ENCODE measurements at regions not wholly inside any gene's neighbourhood (a gene's known extent, or its start where the extent isn't known, plus 50 kb on each side); places are given as distances from the start of the nearest gene placed in this dataset.
"Not testable (repeated sequence)": the region's sequence is repeated elsewhere in the genome, so short reads cannot be mapped to it uniquely, and the experiment has no call there.

GRCh38 chr17:70989280-70989679, 819.9 kb downstream of the KCNJ2 start:
- DNase-seq (ENCODE audit: low read depth, low spot score): no peak

- no peak for DNase-seq (ENCODE audit: low read depth, low spot score)
Measured at GRCh38 chr17:70994194-70994593, 824.9 kb downstream of the KCNJ2 start.

GRCh38 chr17:70995997-70996396, 826.7 kb downstream of the KCNJ2 start:
- DNase-seq (ENCODE audit: low read depth, low spot score): no peak

GRCh38 chr17:71003736-71004135, 834.4 kb downstream of the KCNJ2 start:
- DNase-seq (ENCODE audit: low read depth, low spot score): no peak

GRCh38 chr17:71004413-71004812, 835.1 kb downstream of the KCNJ2 start:
- DNase-seq (ENCODE audit: low read depth, low spot score): no peak

- DNase-seq (ENCODE audit: low read depth, low spot score): no peak
Measured at GRCh38 chr17:71011391-71011790, 842.1 kb downstream of the KCNJ2 start.

GRCh38 chr17:71019699-71020098, 850.4 kb downstream of the KCNJ2 start:
- DNase-seq (ENCODE audit: low read depth, low spot score): no peak

GRCh38 chr17:71022758-71023157, 853.4 kb downstream of the KCNJ2 start:
- no peak for DNase-seq (ENCODE audit: low read depth, low spot score)

- peak; percentile 6 for DNase-seq (ENCODE audit: low read depth, low spot score)
Measured at GRCh38 chr17:71023249-71024030, 854.1 kb downstream of the KCNJ2 start.

- DNase-seq (ENCODE audit: low read depth, low spot score): no peak
Measured at GRCh38 chr17:71024172-71024571, 854.8 kb downstream of the KCNJ2 start.

- DNase-seq (ENCODE audit: low read depth, low spot score): no peak
Measured at GRCh38 chr17:71024969-71025368, 855.6 kb downstream of the KCNJ2 start.

- DNase-seq (ENCODE audit: low read depth, low spot score): no peak
Measured at GRCh38 chr17:71029246-71029645, 859.9 kb downstream of the KCNJ2 start.

GRCh38 chr17:71031286-71031685, 862.0 kb downstream of the KCNJ2 start:
- not testable (repeated sequence) for DNase-seq (ENCODE audit: low read depth, low spot score)

GRCh38 chr17:71032746-71033273, 863.5 kb downstream of the KCNJ2 start:
- DNase-seq (ENCODE audit: low read depth, low spot score): peak; percentile 96

GRCh38 chr17:71033336-71033735, 864.0 kb downstream of the KCNJ2 start:
- DNase-seq (ENCODE audit: low read depth, low spot score): peak; percentile 70

- DNase-seq (ENCODE audit: low read depth, low spot score): no peak
Measured at GRCh38 chr17:71035226-71035625, 865.9 kb downstream of the KCNJ2 start.

GRCh38 chr17:71037386-71037785, 868.1 kb downstream of the KCNJ2 start:
- no peak for DNase-seq (ENCODE audit: low read depth, low spot score)

GRCh38 chr17:71039391-71039790, 870.1 kb downstream of the KCNJ2 start:
- DNase-seq (ENCODE audit: low read depth, low spot score): no peak

- no peak for DNase-seq (ENCODE audit: low read depth, low spot score)
Measured at GRCh38 chr17:71052971-71053370, 883.6 kb downstream of the KCNJ2 start.

- DNase-seq (ENCODE audit: low read depth, low spot score): no peak
Measured at GRCh38 chr17:71055128-71055527, 885.8 kb downstream of the KCNJ2 start.

- no peak for DNase-seq (ENCODE audit: low read depth, low spot score)
Measured at GRCh38 chr17:71057448-71057847, 888.1 kb downstream of the KCNJ2 start.

- no peak for DNase-seq (ENCODE audit: low read depth, low spot score)
Measured at GRCh38 chr17:71057938-71058337, 888.6 kb downstream of the KCNJ2 start.

GRCh38 chr17:71063127-71063526, 893.8 kb downstream of the KCNJ2 start:
- DNase-seq (ENCODE audit: low read depth, low spot score): no peak

GRCh38 chr17:71063559-71063958, 894.2 kb downstream of the KCNJ2 start:
- DNase-seq (ENCODE audit: low read depth, low spot score): no peak
